Smooth muscle cell (in vitro differentiated cells): ENCODE measurements at regions not wholly inside any gene's neighbourhood (a gene's known extent, or its start where the extent isn't known, plus 50 kb on each side); places are given as distances from the start of the nearest gene placed in this dataset.

Experiments used
- DNase-seq: peaks from one replicate; lab custom pipeline; 2025; ENCODE audit not compliant: unreplicated experiment; lab: John Stamatoyannopoulos, UW
- H2AFZ ChIP-seq: fragments of 200-600 bp; sonication (generic); 2 replicates; pipeline ENCODE4 v1.6.0; 2016; ENCODE audit warnings: antibody characterized with exemption, low read depth, mild to moderate bottlenecking
- H3F3A ChIP-seq: fragments of 200-600 bp; sonication (generic); 2 replicates; pipeline ENCODE4 v1.6.0; 2017; ENCODE audit warnings: antibody characterized with exemption, low read depth
- H3K27ac ChIP-seq: fragments of 200-600 bp; sonication (generic); 2 replicates; pipeline ENCODE4 v1.5.1; 2016; ENCODE audit warnings: low read depth, mild to moderate bottlenecking
- H3K27me3 ChIP-seq: fragments of 200-600 bp; sonication (generic); 2 replicates; pipeline ENCODE4 v1.6.1; 2016; ENCODE audit warnings: low read depth, mild to moderate bottlenecking
- H3K36me3 ChIP-seq: fragments of 200-600 bp; sonication (generic); 2 replicates; pipeline ENCODE4 v1.5.1; 2016; ENCODE audit warnings: low read depth
- H3K4me1 ChIP-seq: fragments of 200-600 bp; sonication (generic); 2 replicates; pipeline ENCODE4 v1.5.1; 2016; ENCODE audit warnings: low read depth
- H3K4me2 ChIP-seq: fragments of 200-600 bp; sonication (generic); 2 replicates; pipeline ENCODE4 v1.6.0; 2016; ENCODE audit warnings: mild to moderate bottlenecking
- H3K4me3 ChIP-seq: fragments of 200-600 bp; sonication (generic); 2 replicates; pipeline ENCODE4 v1.5.1; 2016; ENCODE audit warnings: mild to moderate bottlenecking
- H3K79me2 ChIP-seq: fragments of 200-600 bp; sonication (generic); 2 replicates; pipeline ENCODE4 v1.6.0; 2016; ENCODE audit warnings: low read depth, mild to moderate bottlenecking
- H3K9ac ChIP-seq: fragments of 200-600 bp; sonication (generic); 2 replicates; pipeline ENCODE4 v1.6.0; 2016; ENCODE audit warnings: low read depth
- H3K9me3 ChIP-seq: fragments of 200-600 bp; sonication (generic); replicated peaks from 2 replicates; pipeline ENCODE4 v1.5.1; 2016; ENCODE audit warnings: low read depth
- H4K20me1 ChIP-seq: fragments of 200-600 bp; sonication (generic); 2 replicates; pipeline ENCODE4 v1.6.0; 2016; ENCODE audit warnings: low read depth
- WGBS: methylation state at CpG from one replicate; pipeline ENCODE4 v1.1.7; 2016; ENCODE audit warnings: low lambda C conversion rate; 5-methylcytosine and 5-hydroxymethylcytosine counted together
- TF ChIP-seq, protein P1 (sequence below): fragments of 200-600 bp; sonication (generic); IDR thresholded peaks from 2 replicates; pipeline ENCODE4 v1.5.1; 2017; ENCODE audit warnings: borderline replicate concordance, mild to moderate bottlenecking, antibody characterized with exemption; ENCODE audit not compliant: insufficient read depth, poor library complexity, severe bottlenecking

DNA sequence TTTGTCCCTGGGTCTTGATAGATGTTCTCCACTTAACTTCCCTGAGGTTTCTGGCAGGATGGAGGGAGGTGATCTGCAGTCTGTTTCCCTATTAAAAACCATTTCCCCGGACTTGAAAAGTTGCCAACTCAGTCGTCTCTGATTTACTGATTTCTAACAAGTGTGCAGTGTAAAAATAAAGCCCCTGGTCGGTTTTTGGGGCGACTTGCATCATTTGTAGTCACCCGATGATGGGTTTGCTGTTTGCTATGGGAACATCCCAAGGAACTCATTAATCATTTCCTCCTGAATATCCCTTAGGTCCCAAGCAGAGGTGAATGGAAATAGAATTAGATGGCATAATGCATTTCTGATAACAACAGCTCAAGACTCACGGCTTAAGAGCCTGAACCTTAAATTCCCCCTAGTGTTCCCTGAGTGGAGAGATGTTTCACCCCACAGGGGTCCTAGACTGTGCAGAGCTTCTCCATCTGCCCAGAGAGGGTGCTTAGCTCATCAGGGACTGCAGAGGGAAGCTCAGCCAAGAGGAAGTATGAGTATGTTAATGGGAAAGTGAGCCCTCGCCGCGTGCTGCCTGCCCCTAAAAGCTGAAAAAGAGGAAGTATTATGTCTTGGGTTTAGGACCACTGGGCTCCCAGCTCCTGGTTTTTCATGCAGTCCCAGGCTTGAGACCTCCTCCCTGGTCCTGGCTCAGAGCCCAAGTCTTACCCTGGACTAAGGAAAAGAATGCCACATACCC, 115.1 kb upstream of the DAP start:
- Histone ChIP-seq H3K36me3 (no peaks in the 10 kb centered on the region), H3F3A (no peaks in the 10 kb centered on the region), H3K27ac (no peak overlapping the region), H3K79me2 (no peaks in the 10 kb centered on the region), H2AFZ (no peak overlapping the region), H3K9me3 (no peaks in the 10 kb centered on the region), H3K4me2 (no peak overlapping the region), H3K4me1 (no peaks in the 10 kb centered on the region), H4K20me1 (no peaks in the 10 kb centered on the region), H3K4me3 (no peak overlapping the region), H3K9ac (no peak overlapping the region), H3K27me3 (peaks cover under 1% of the 10 kb centered on the region)
- WGBS = 80% methylated on average over 9 of the region's 9 CpGs
- no peak for DNase-seq
- TF ChIP-seq, protein P1, sequence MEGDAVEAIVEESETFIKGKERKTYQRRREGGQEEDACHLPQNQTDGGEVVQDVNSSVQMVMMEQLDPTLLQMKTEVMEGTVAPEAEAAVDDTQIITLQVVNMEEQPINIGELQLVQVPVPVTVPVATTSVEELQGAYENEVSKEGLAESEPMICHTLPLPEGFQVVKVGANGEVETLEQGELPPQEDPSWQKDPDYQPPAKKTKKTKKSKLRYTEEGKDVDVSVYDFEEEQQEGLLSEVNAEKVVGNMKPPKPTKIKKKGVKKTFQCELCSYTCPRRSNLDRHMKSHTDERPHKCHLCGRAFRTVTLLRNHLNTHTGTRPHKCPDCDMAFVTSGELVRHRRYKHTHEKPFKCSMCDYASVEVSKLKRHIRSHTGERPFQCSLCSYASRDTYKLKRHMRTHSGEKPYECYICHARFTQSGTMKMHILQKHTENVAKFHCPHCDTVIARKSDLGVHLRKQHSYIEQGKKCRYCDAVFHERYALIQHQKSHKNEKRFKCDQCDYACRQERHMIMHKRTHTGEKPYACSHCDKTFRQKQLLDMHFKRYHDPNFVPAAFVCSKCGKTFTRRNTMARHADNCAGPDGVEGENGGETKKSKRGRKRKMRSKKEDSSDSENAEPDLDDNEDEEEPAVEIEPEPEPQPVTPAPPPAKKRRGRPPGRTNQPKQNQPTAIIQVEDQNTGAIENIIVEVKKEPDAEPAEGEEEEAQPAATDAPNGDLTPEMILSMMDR = no peak

DNA sequence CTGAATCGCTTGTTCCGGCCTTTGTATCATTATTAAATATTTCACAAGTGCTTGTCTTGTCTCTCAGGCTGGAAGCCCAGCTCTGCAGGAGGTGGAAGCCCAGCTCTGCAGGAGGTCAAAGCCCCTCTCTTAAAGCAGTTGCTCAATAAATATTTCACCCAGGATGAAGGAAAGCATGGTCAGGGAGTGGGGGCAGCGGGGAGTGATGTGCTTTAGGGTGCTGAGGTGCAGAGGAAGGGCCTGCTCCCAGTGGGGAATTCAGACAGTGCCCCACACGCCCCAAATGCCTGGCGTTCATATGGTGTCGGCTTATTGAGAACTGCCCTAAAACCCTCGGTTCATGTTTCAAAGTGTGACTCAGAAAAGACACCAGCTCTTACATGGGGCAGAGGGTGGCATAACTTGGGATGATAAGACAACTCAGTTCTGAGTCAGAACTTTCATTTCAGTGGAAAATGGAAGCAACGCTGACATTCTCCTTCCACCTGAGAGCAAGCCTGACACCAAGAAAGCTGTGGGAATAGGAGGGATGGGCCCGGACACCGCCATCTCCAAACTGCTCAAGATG, 114.3 kb upstream of the DAP start:
- Histone ChIP-seq H4K20me1 (no peaks in the 10 kb centered on the region), H3K27me3 (no peaks in the 10 kb centered on the region), H3K9ac (no peak overlapping the region), H3K4me2 (no peak overlapping the region), H3F3A (no peaks in the 10 kb centered on the region), H3K4me1 (no peaks in the 10 kb centered on the region), H2AFZ (no peak overlapping the region), H3K36me3 (no peaks in the 10 kb centered on the region), H3K27ac (no peak overlapping the region), H3K4me3 (no peak overlapping the region), H3K9me3 (no peaks in the 10 kb centered on the region), H3K79me2 (no peaks in the 10 kb centered on the region)
- 79% methylated on average over 10 of the region's 10 CpGs for WGBS
- TF ChIP-seq, protein P1 = no peak
- DNase-seq = no peak

DNA sequence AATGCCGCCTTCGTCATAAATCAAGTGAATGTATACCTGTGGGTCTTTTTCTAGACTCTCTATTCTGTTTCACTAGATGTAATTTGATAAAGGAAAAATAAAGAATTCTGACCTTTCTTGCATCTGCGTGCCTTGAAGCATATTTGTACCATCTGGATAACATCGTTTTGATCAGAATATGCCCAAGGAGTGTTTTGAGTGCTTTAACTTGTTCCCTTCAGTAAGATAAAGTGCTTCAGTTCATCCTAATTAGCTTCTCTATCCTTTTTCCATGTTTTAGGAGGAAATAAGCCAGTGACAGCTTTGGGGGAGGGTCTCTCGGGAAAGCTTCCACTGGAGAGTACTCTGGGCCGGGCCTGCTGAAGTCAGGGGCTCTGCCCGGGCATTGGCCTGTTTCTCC, 113.5 kb upstream of the DAP start:
- 86% methylated on average over 7 of the region's 7 CpGs for WGBS
- Histone ChIP-seq H3K79me2 (no peaks in the 10 kb centered on the region), H3K4me1 (no peaks in the 10 kb centered on the region), H3K4me2 (no peak overlapping the region), H3K4me3 (no peak overlapping the region), H3K27me3 (no peaks in the 10 kb centered on the region), H3K9ac (no peak overlapping the region), H3K27ac (no peak overlapping the region), H3K9me3 (no peaks in the 10 kb centered on the region), H3K36me3 (no peaks in the 10 kb centered on the region), H4K20me1 (no peaks in the 10 kb centered on the region), H3F3A (no peaks in the 10 kb centered on the region), H2AFZ (no peak overlapping the region)
- TF ChIP-seq, protein P1 = no peak
- DNase-seq = no peak

DNA sequence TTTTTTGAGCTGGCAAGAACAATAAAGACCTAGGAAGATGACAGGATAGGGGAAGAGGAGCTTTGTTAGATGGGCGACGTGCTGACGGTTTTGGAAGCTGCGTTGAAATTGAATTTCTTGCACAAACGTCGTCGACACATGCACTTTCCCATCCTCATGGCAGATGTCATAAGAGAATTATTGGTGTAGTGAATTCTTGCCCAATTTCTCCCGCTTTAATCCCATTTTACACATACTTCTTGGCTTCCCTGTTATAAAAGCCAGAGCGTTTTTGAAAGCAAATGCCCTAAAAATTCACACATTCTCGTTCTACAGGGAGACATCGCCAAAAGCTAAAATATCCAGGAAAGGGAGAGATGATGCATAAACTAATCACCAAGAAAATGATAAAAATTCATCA, 109.8 kb upstream of the DAP start:
- Histone ChIP-seq H3K9ac (no peak overlapping the region), H2AFZ (no peak overlapping the region), H3K27me3 (no peaks in the 10 kb centered on the region), H3F3A (no peaks in the 10 kb centered on the region), H3K79me2 (no peaks in the 10 kb centered on the region), H3K9me3 (no peaks in the 10 kb centered on the region), H3K36me3 (no peaks in the 10 kb centered on the region), H3K4me1 (no peaks in the 10 kb centered on the region), H3K4me2 (no peak overlapping the region), H4K20me1 (no peaks in the 10 kb centered on the region), H3K4me3 (no peak overlapping the region), H3K27ac (no peak overlapping the region)
- WGBS = 98% methylated on average over 11 of the region's 11 CpGs
- no peak for DNase-seq
- TF ChIP-seq, protein P1 = no peak
